ENCODE measurements at regions not wholly inside any gene's neighbourhood (a gene's known extent, or its start where the extent isn't known, plus 50 kb on each side); places are given as distances from the start of the nearest gene placed in this dataset.

GRCh38 chr2:128521482-128521881 lies 202.8 kb upstream of the HS6ST1 start:
- no peaks in the 10 kb centered on the region for H3K9me3 Mint-ChIP-seq (ENCODE audit: unreplicated experiment)
- CTCF ChIA-PET = no interaction called here
- Histone ChIP-seq H3K27me3 (replicated peaks; ENCODE audit: control insufficient read depth, insufficient read depth, low read length) (no peaks in the 10 kb centered on the region; the same call in 1 of the 2 replicates), H3K4me3 (ENCODE audit: low read depth, low read length) (no peak overlapping the region), H3K9me3 (no peaks in the 10 kb centered on the region), H3K4me1 (no peaks in the 10 kb centered on the region), H3K36me3 (ENCODE audit: control insufficient read depth, insufficient read depth, low read length) (no peaks in the 10 kb centered on the region)
- no peak overlapping the region for H3K4me3 Mint-ChIP-seq (ENCODE audit: unreplicated experiment)
- H3K27ac Mint-ChIP-seq (ENCODE audit: unreplicated experiment) = no peak overlapping the region
- H3K27me3 Mint-ChIP-seq (ENCODE audit: insufficient read depth, unreplicated experiment) = peaks cover 5% of the 10 kb centered on the region
- no peak for DNase-seq
- POLR2A ChIA-PET = no interaction called here
- TF ChIP-seq, protein P1, sequence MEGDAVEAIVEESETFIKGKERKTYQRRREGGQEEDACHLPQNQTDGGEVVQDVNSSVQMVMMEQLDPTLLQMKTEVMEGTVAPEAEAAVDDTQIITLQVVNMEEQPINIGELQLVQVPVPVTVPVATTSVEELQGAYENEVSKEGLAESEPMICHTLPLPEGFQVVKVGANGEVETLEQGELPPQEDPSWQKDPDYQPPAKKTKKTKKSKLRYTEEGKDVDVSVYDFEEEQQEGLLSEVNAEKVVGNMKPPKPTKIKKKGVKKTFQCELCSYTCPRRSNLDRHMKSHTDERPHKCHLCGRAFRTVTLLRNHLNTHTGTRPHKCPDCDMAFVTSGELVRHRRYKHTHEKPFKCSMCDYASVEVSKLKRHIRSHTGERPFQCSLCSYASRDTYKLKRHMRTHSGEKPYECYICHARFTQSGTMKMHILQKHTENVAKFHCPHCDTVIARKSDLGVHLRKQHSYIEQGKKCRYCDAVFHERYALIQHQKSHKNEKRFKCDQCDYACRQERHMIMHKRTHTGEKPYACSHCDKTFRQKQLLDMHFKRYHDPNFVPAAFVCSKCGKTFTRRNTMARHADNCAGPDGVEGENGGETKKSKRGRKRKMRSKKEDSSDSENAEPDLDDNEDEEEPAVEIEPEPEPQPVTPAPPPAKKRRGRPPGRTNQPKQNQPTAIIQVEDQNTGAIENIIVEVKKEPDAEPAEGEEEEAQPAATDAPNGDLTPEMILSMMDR (IDR thresholded peaks at IDR 0.05; ENCODE audit: insufficient read depth in 1 of 2, low read depth in 1 of 2, low read length in 1 of 2, severe bottlenecking in 1 of 2, unreplicated experiment in 1 of 2) = no peak
- intact Hi-C loops (cut with micrococcal nuclease; ENCODE audit: unreplicated experiment) = no loop called here
- no peaks in the 10 kb centered on the region for H3K36me3 Mint-ChIP-seq (ENCODE audit: insufficient read depth, unreplicated experiment)
- H3K4me1 Mint-ChIP-seq (ENCODE audit: low read depth, unreplicated experiment) = no peaks in the 10 kb centered on the region
- BruUV-seq (replicated peaks) = no TSS peak

DNA sequence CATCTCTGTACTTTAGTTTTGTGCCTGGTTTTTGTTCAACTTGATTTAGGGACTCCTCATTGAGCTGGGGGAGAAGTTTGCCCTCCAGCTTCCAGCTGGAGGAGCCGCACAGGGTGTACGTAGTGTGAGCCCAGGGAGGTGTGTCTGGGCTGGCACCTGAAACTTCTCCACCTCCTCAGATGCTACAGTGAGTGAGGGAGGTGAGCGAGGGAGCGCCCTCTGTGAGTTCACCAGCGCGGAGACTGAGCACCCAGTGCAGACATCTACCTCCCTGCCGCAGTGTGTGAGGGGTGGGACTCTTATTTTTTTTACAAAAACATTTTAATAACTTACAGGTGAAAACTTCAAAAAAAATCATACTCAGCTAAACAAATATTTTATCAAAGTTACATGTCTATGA lies 204.2 kb upstream of the HS6ST1 start:
- no peaks in the 10 kb centered on the region for H3K9me3 ChIP-seq
- no TSS peak for BruUV-seq (replicated peaks)
- Mint-ChIP-seq H3K4me3 (ENCODE audit: unreplicated experiment) (no peak overlapping the region), H3K27me3 (ENCODE audit: insufficient read depth, unreplicated experiment) (peaks cover 3% of the 10 kb centered on the region), H3K27ac (ENCODE audit: unreplicated experiment) (no peak overlapping the region), H3K4me1 (ENCODE audit: low read depth, unreplicated experiment) (no peaks in the 10 kb centered on the region), H3K9me3 (ENCODE audit: unreplicated experiment) (no peaks in the 10 kb centered on the region), H3K36me3 (ENCODE audit: insufficient read depth, unreplicated experiment) (no peaks in the 10 kb centered on the region)
- no peaks in the 10 kb centered on the region for H3K4me1 ChIP-seq
- no peaks in the 10 kb centered on the region for H3K36me3 ChIP-seq (ENCODE audit: control insufficient read depth, insufficient read depth, low read length)
- ChIA-PET CTCF (interaction anchor here (0.5 kb wide), 1 partner anchor 164 kb away, joined by 3 read pairs; no protein-coding TSS in a partner anchor), POLR2A (no interaction called here)
- H3K4me3 ChIP-seq (ENCODE audit: low read depth, low read length) = no peak overlapping the region
- intact Hi-C loops (cut with micrococcal nuclease; ENCODE audit: unreplicated experiment) = no loop called here
- H3K27me3 ChIP-seq (replicated peaks; ENCODE audit: control insufficient read depth, insufficient read depth, low read length) = no peaks in the 10 kb centered on the region
- TF ChIP-seq, protein P1 (IDR thresholded peaks at IDR 0.05; ENCODE audit: insufficient read depth in 1 of 2, low read depth in 1 of 2, low read length in 1 of 2, severe bottlenecking in 1 of 2, unreplicated experiment in 1 of 2) = no peak
- DNase-seq = no peak

DNA sequence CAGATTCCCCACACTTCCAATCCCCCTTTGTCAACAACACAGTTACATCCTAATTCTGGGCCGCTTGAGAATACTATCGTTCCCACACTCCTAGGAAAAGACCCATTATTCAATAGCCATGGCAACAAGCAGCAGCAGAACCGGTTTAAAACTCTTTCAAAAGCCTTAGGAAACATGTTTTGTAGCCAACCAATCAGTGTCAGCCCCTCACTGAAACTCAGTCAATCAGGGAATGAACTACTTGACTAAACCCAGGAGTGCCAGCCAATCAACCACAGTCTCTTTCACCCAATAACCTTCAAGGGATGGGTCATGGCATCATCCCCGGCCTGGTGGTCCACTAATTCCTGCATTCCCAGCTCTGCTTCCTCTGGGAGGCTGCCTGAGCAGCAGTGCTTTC lies 204.8 kb upstream of the HS6ST1 start:
- no peaks in the 10 kb centered on the region for H3K9me3 Mint-ChIP-seq (ENCODE audit: unreplicated experiment)
- no peaks in the 10 kb centered on the region for H3K36me3 Mint-ChIP-seq (ENCODE audit: insufficient read depth, unreplicated experiment)
- no peak overlapping the region for H3K4me3 Mint-ChIP-seq (ENCODE audit: unreplicated experiment)
- ChIA-PET POLR2A (no interaction called here), CTCF (no interaction called here)
- peaks cover 5% of the 10 kb centered on the region for H3K27me3 Mint-ChIP-seq (ENCODE audit: insufficient read depth, unreplicated experiment)
- Histone ChIP-seq H3K4me1 (no peaks in the 10 kb centered on the region), H3K27me3 (replicated peaks; ENCODE audit: control insufficient read depth, insufficient read depth, low read length) (no peaks in the 10 kb centered on the region), H3K4me3 (ENCODE audit: low read depth, low read length) (no peak overlapping the region), H3K9me3 (no peaks in the 10 kb centered on the region), H3K36me3 (ENCODE audit: control insufficient read depth, insufficient read depth, low read length) (no peaks in the 10 kb centered on the region)
- no TSS peak for BruUV-seq (replicated peaks)
- TF ChIP-seq, protein P1 (IDR thresholded peaks at IDR 0.05; ENCODE audit: insufficient read depth in 1 of 2, low read depth in 1 of 2, low read length in 1 of 2, severe bottlenecking in 1 of 2, unreplicated experiment in 1 of 2) = no peak
- no peaks in the 10 kb centered on the region for H3K4me1 Mint-ChIP-seq (ENCODE audit: low read depth, unreplicated experiment)
- intact Hi-C loops (cut with micrococcal nuclease; ENCODE audit: unreplicated experiment) = no loop called here
- no peak for DNase-seq
- H3K27ac Mint-ChIP-seq (ENCODE audit: unreplicated experiment) = no peak overlapping the region

Measured in Caco-2 (cell line).